WERI-Rb-1 (cell line): ENCODE measurements at regions not wholly inside any gene's neighbourhood (a gene's known extent, or its start where the extent isn't known, plus 50 kb on each side); places are given as distances from the start of the nearest gene placed in this dataset.

Experiments
- DNase-seq: peaks from one replicate; pipeline ENCODE4 v3.0.0-alpha.2; 2020
- H3K27ac ChIP-seq: fragments of 250-450 bp; sonication (Bioruptor Pico); 2 replicates; pipeline ENCODE4 v1.5.1; 2020; ENCODE audit warnings: mild to moderate bottlenecking, moderate library complexity
- H3K27me3 ChIP-seq: fragments of 250-450 bp; sonication (Bioruptor Pico); 2 replicates; pipeline ENCODE4 v1.5.1; 2021; ENCODE audit warnings: mild to moderate bottlenecking, low read depth, moderate library complexity; ENCODE audit not compliant: insufficient read depth, severe bottlenecking
- H3K36me3 ChIP-seq: fragments of 250-450 bp; sonication (Bioruptor Pico); 2 replicates; pipeline ENCODE4 v1.5.1; 2020; ENCODE audit warnings: mild to moderate bottlenecking, moderate library complexity
- H3K4me3 ChIP-seq: 2 replicates; pipeline ENCODE4 v1.5.1; 2011; ENCODE audit warnings: low read depth, mild to moderate bottlenecking, control low read depth, low read length
- H3K9me3 ChIP-seq: fragments of 250-450 bp; sonication (Bioruptor Pico); 2 replicates; pipeline ENCODE4 v1.5.1; 2021; ENCODE audit warnings: mild to moderate bottlenecking, moderate library complexity; ENCODE audit not compliant: severe bottlenecking
- TF ChIP-seq, protein P1 (sequence below): IDR thresholded peaks from 2 replicates; pipeline ENCODE4 v1.5.1; 2011; ENCODE audit warnings: low read depth, mild to moderate bottlenecking, control low read depth, inconsistent platforms, low read length

DNA sequence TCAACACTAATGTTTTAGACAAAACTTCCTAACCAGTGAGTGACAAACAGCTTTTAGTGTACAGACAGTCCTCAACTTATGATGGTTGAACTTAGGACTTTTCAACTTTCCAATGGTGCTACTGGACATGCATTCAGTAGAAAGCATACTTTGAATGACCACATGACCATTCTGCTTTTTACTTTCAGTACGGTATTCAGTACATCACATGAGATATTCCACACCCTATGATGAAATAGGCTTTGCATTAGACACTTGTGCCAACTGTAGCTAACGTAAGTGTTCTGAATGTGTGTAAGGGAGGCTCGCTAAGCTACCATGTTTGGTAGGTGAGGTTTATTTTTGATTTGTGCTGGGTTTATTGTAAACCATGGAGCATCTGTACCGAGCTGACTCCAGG lies 113.7 kb downstream of the WNT7A start:
- DNase-seq: no peak
- peaks cover 86% of the 10 kb centered on the region for H3K27me3 ChIP-seq
- no peaks in the 10 kb centered on the region for H3K36me3 ChIP-seq
- H3K9me3 ChIP-seq: peaks cover 11% of the 10 kb centered on the region
- H3K27ac ChIP-seq: no peak overlapping the region
- TF ChIP-seq, protein P1, sequence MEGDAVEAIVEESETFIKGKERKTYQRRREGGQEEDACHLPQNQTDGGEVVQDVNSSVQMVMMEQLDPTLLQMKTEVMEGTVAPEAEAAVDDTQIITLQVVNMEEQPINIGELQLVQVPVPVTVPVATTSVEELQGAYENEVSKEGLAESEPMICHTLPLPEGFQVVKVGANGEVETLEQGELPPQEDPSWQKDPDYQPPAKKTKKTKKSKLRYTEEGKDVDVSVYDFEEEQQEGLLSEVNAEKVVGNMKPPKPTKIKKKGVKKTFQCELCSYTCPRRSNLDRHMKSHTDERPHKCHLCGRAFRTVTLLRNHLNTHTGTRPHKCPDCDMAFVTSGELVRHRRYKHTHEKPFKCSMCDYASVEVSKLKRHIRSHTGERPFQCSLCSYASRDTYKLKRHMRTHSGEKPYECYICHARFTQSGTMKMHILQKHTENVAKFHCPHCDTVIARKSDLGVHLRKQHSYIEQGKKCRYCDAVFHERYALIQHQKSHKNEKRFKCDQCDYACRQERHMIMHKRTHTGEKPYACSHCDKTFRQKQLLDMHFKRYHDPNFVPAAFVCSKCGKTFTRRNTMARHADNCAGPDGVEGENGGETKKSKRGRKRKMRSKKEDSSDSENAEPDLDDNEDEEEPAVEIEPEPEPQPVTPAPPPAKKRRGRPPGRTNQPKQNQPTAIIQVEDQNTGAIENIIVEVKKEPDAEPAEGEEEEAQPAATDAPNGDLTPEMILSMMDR: no peak
- H3K4me3 ChIP-seq: no peak overlapping the region

DNA sequence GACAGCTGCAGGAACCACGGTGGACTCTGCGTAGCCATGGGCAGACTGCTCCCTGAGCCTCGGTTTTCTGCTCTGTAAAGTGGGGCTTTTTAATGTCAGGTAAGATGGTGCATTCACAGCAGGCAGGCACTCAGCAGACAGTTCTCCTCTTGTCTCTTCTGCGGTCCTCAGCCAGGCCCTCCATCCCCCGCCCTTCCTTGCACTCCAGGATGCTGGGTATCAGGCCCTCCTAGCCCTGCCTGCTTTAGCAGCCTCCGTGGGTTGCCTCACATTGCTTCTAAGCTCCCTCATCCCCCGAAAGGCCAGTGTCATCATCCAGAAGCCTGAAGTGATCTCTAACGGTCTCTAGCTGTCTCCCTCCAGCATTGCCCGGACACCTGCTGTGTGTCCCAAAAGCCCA lies 115.7 kb downstream of the WNT7A start:
- no peak for DNase-seq
- TF ChIP-seq, protein P1: no peak
- Histone ChIP-seq H3K27ac (no peak overlapping the region), H3K36me3 (no peaks in the 10 kb centered on the region), H3K4me3 (no peak overlapping the region), H3K27me3 (peaks cover 86% of the 10 kb centered on the region), H3K9me3 (peaks cover 13% of the 10 kb centered on the region)

DNA sequence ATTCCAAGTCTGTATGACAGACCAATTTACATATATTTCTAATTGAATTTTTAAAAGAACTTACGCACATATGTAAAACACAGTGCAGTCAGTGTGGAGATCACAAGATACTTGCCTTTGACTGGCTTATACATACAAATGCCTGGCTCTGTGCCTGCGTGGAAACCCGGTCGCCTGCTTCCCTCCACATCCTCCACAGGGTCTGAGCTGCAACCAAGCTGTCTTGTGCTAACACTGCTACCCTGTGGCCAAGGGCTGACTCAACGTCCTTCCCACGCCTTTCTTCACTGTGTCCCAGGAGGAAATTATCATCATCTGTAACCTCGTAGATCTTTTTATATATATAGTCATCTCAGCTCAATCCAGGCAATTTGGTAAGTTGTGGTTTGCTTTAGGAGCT lies 117.0 kb downstream of the WNT7A start:
- TF ChIP-seq, protein P1: peak; percentile 34; the same call in 1 of the 2 replicates
- DNase-seq: no peak

DNA sequence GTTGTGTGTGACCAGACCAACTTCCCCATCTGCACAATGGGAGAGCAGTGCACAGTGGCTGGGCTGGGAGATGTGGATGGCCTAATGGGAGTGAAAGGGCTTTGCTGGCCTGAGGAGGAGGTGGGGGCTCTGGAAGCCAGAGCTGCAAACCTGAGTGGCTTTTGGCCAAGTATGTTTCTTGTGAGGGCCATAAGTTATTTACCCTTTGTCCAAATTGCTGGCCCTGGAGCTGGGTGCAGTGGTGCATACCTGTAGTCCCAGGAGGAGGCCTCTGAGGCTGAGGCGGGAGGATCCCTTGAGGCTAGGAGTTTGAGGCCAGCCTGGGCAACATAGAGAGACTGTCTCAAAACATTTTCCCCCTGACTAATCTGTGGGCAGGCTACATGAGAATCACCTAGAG lies 129.1 kb downstream of the WNT7A start:
- Histone ChIP-seq H3K27ac (no peak overlapping the region), H3K27me3 (peaks cover 50% of the 10 kb centered on the region), H3K36me3 (no peaks in the 10 kb centered on the region), H3K4me3 (no peak overlapping the region), H3K9me3 (peaks cover 5% of the 10 kb centered on the region)
- no peak for DNase-seq
- TF ChIP-seq, protein P1: no peak

More for the DNA sequence above, 117.0 kb downstream of the WNT7A start:
- H3K27me3 ChIP-seq: peaks cover 85% of the 10 kb centered on the region
- H3K36me3 ChIP-seq: no peaks in the 10 kb centered on the region
- no peak overlapping the region for H3K4me3 ChIP-seq
- H3K27ac ChIP-seq: no peak overlapping the region
- H3K9me3 ChIP-seq: peaks cover 13% of the 10 kb centered on the region

DNA sequence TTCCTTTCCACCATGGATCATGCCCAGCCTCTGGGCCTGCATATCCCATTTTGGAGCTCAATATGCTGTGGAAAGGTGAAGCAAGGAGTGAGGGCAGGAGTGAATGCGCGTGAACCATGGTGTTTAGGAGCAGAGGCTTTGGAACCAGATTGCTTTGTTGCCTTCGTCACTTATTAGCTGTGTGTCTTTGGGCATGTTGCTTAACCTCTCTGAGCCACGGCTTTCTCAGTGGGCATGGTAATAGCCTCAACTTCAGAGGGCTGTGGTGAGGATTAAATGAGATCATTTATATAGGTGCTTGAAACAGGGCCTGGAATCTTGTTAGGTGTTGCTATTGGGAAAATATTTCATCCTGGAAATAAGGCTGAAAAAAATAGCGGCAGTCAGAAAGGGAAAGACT lies 129.7 kb downstream of the WNT7A start:
- TF ChIP-seq, protein P1: no peak

DNA sequence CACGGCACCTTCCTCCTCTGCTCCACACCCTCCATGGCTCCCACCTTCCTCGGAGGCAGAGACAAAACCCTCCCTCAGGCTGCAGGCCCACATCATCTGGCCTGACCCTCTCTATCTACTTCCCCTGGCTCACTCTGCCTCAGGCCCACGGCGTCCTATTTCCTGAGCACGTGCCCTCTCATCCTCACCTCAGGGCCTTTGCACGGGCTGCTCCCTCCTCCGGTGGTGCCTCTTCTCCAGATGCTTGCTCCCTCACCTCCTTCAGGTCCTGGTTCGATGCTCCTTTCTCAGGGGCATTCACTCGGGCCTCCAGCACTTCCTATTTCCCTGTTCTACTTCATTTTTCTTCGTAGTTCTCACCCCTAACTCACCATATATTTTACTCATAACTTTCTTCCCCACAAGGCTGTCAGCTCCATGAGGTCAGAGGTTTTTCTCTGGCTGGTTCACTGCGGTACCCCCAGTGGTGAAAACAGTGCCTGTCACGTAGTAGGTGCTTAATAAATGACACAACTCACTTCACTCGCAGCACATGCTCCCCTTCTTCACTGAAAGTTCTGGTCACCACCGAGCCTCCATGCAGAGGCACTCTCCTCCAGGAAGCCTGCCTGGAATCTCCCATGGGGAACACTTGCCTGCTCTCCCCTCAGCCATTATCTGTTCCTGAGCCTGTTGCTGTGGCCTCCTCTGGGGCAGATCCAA lies 130.7 kb downstream of the WNT7A start:
- TF ChIP-seq, protein P1: no peak
- no peak for DNase-seq
- H3K27ac ChIP-seq: no peak overlapping the region
- peaks cover 54% of the 10 kb centered on the region for H3K27me3 ChIP-seq
- no peaks in the 10 kb centered on the region for H3K36me3 ChIP-seq
- H3K4me3 ChIP-seq: no peak overlapping the region
- H3K9me3 ChIP-seq: no peaks in the 10 kb centered on the region

More for the DNA sequence above, 129.7 kb downstream of the WNT7A start:
- DNase-seq: no peak
- Histone ChIP-seq H3K27me3 (peaks cover 49% of the 10 kb centered on the region), H3K4me3 (no peak overlapping the region), H3K27ac (no peak overlapping the region), H3K36me3 (no peaks in the 10 kb centered on the region), H3K9me3 (peaks cover 5% of the 10 kb centered on the region)
